ENCODE measurements at regions not wholly inside any gene's neighbourhood (a gene's known extent, or its start where the extent isn't known, plus 50 kb on each side); places are given as distances from the start of the nearest gene placed in this dataset.
"Not testable (repeated sequence)": the region's sequence is repeated elsewhere in the genome, so short reads cannot be mapped to it uniquely, and the experiment has no call there.

DNA sequence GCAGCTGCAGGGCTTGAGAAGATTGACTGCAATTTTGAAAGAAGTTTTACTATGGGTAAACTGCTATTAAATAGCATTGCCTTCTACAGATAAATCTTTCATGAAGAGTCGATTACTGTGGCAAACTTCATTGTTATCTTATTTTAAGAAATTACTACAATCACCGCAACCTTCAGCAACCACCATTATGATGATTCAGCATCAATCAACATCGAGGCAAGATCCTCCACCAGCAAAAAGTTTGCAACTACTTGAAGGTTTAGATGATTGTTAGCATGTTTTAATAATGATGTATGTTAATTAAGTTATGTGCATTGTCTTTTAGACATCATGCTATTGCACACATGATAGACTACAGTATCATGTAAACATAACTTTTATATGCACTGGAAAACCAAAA is 1511.0 kb downstream of the FSTL5 start:
- H3K9me3 Mint-ChIP-seq, result peaks cover 3% of the 10 kb centered on the region
- POLR2A ChIA-PET, result no interaction called here
- no peak for ATAC-seq (ENCODE audit: low read depth)
- no peaks in the 10 kb centered on the region for H3K27me3 Mint-ChIP-seq
- no peaks in the 10 kb centered on the region for H3K4me1 Mint-ChIP-seq
- DNase-seq, result no peak
- H3K27ac Mint-ChIP-seq, result no peak overlapping the region
- no peak overlapping the region for H3K4me3 Mint-ChIP-seq
- H3K36me3 Mint-ChIP-seq, result no peaks in the 10 kb centered on the region

DNA sequence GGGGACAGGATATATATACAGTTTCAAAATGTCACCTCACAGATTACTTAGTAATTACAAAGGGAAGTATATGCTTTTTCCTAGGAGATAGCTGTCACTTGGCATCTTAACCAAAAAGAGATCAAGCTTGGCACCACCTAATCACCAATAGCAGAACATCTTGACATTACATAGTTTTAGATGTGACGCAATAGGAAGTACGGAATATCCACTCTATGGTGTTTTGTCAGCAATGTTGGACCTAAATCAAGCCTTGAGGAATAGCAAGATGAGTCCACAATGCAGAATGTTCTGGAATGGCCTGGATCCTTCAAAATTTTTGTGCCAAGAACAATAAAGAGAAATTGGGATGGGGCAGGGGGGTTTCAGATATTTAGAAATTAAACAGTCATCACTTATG is 1488.2 kb downstream of the FSTL5 start:
- no peak overlapping the region for H3K4me3 Mint-ChIP-seq
- DNase-seq, result no peak
- no peaks in the 10 kb centered on the region for H3K4me1 Mint-ChIP-seq
- H3K27ac Mint-ChIP-seq, result no peak overlapping the region
- POLR2A ChIA-PET, result no interaction called here
- ATAC-seq (ENCODE audit: low read depth), result no peak
- no peaks in the 10 kb centered on the region for H3K9me3 Mint-ChIP-seq
- no peaks in the 10 kb centered on the region for H3K36me3 Mint-ChIP-seq
- H3K27me3 Mint-ChIP-seq, result no peaks in the 10 kb centered on the region

DNA sequence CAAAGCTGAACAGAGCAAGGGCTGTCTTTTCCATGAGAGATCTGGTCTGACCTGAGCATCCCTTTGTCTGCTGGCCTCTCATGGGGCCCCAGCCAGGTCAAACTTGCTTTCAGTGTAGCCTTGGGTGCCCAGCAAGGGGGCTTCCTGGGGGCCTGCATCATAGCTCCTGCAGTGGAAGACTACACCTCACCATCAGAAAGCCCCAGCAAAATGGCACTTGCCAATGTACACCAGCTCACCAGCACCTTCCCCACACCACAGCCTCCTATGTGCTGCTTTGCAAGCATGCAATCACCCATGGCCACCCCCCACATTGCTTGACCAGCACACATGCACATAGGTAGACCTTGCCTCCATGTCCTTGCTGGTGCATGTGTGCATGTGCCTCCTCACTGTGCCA is 1478.1 kb downstream of the FSTL5 start:
- POLR2A ChIA-PET, result no interaction called here
- Mint-ChIP-seq H3K9me3 (no peaks in the 10 kb centered on the region), H3K27me3 (no peaks in the 10 kb centered on the region), H3K36me3 (no peaks in the 10 kb centered on the region), H3K4me3 (no peak overlapping the region), H3K4me1 (no peaks in the 10 kb centered on the region), H3K27ac (no peak overlapping the region)
- ATAC-seq (ENCODE audit: low read depth) (no peak), DNase-seq (no peak)

DNA sequence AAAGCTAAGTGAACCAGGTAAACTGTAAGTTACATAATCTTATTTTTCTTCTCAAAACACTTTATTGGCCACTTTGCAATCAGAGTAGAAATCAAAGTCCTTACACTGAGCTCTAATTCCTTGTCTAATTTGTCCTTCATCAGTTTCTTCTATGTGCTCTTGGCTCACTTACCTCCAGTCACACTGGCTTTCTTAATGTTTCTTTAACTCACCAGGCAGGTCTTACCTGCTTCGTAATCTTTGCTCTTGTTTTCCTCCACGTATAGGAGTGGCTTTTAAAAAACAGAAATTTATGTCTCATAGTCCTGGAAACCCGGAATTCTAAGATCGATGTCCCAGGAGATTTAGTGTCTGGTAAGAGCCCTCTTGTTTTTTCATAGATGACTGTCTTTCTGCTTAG is 1462.1 kb downstream of the FSTL5 start:
- Mint-ChIP-seq H3K4me1 (no peaks in the 10 kb centered on the region), H3K9me3 (peaks cover 6% of the 10 kb centered on the region), H3K4me3 (no peak overlapping the region), H3K27me3 (no peaks in the 10 kb centered on the region), H3K36me3 (no peaks in the 10 kb centered on the region), H3K27ac (no peak overlapping the region)
- DNase-seq (no peak), ATAC-seq (ENCODE audit: low read depth) (no peak)
- POLR2A ChIA-PET, result no interaction called here

DNA sequence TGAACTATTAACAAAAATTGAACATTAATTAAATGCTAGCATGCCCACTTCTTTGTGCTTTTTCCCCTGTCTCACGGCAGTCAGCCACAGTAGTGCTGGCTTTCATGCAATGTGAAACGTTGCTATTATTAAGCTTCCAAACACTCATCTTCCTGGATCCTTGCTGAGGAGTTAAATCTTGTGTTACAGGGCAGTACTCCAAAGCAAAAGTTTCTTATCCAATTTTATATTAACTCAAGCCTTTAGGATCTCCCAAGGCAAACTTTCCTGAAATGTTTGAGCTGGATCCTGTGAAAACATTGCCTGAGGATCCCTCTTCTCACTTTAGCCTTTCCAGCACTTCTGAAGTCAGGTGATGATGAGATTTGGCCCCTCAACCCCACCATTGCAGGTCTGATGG is 1454.8 kb downstream of the FSTL5 start:
- no peak overlapping the region for H3K27ac Mint-ChIP-seq
- H3K36me3 Mint-ChIP-seq, result no peaks in the 10 kb centered on the region
- H3K4me3 Mint-ChIP-seq, result no peak overlapping the region
- POLR2A ChIA-PET, result no interaction called here
- ATAC-seq (ENCODE audit: low read depth) (no peak), DNase-seq (no peak)
- no peaks in the 10 kb centered on the region for H3K4me1 Mint-ChIP-seq
- H3K9me3 Mint-ChIP-seq, result peaks cover 3% of the 10 kb centered on the region
- H3K27me3 Mint-ChIP-seq, result no peaks in the 10 kb centered on the region

DNA sequence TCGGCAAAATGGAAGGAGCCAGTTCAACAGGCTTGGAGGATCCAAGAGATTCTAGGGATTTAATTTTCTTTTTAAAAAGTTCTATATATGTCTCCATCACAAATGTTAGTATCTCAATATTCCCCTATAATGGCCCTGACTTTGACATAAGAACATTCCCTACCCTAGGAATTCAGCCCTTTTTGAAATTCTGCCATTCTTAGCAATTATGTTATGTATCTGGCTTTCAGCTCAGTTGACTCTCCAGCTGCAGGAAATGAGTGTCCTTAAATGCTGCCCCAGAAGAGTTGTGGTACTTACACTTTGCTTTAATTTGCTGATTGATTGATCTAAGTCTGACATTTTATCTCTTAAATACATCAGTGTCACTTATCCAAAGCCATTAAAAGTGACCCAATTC is 1454.3 kb downstream of the FSTL5 start:
- no peak for ATAC-seq (ENCODE audit: low read depth)
- H3K27ac Mint-ChIP-seq, result no peak overlapping the region
- POLR2A ChIA-PET, result no interaction called here
- no peak for DNase-seq
- H3K4me3 Mint-ChIP-seq, result no peak overlapping the region
- H3K9me3 Mint-ChIP-seq, result peaks cover 3% of the 10 kb centered on the region
- H3K27me3 Mint-ChIP-seq, result no peaks in the 10 kb centered on the region
- no peaks in the 10 kb centered on the region for H3K36me3 Mint-ChIP-seq
- no peaks in the 10 kb centered on the region for H3K4me1 Mint-ChIP-seq

DNA sequence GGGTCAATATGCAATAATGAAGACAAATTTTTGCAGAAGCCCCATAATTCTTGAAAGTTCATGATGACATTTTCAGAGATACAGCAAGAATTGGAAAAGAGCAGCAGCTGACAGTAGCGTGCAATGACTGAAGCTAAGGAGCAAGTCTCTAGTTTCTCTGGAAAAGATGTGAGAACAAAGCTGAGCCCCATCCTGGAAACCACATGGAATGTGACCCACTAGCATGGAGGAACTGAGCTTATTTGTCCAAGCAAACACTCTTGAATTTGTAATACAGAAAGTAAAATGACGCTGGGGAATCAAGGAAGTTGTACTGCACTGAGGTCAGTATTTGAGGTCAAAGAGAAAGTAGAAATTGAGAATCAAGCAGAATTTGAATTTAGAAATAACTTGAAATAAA is 1447.2 kb downstream of the FSTL5 start:
- Mint-ChIP-seq H3K27me3 (no peaks in the 10 kb centered on the region), H3K36me3 (no peaks in the 10 kb centered on the region), H3K27ac (no peak overlapping the region), H3K4me1 (no peaks in the 10 kb centered on the region), H3K4me3 (no peak overlapping the region), H3K9me3 (no peaks in the 10 kb centered on the region)
- ATAC-seq (ENCODE audit: low read depth) (no peak), DNase-seq (no peak)
- POLR2A ChIA-PET, result no interaction called here

DNA sequence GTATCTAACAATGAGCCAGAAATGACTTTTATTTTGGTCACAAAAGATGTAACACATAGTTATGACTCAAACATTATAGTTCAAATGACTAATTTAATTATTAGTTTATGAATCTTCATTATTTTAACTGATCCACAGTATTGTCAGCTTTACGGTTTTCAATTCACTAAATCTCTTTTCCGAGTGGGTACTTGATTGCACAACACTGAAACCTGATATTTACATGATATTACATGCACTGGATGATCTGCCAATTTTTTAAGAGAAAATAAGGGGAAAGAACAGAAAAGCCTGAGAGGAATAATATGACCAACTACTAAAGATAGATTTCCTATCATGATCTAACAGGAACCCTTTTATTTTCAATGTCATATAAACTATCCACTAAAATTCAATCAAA is 1446.0 kb downstream of the FSTL5 start:
- Mint-ChIP-seq H3K9me3 (no peaks in the 10 kb centered on the region), H3K4me3 (no peak overlapping the region), H3K4me1 (no peaks in the 10 kb centered on the region), H3K27ac (no peak overlapping the region), H3K27me3 (no peaks in the 10 kb centered on the region), H3K36me3 (no peaks in the 10 kb centered on the region)
- ATAC-seq (ENCODE audit: low read depth), result no peak
- DNase-seq, result no peak
- POLR2A ChIA-PET, result no interaction called here

DNA sequence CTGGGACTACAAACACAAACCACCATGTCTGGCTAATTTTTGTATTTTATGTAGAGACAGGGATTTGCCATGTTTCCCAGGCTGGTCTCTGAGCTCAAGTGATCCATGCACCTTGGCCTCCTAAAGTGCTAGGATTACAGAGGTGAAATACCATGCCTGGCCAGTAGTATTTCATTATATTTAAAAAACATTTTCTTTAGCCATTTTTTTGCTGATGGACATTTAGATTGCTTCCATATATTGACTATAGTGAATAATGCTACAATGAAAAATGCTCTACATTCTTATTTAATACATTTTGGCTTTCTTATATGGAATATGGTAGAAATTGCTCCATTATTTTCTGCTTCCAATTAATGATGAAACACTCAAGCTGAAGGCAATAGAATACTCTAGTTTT is 1439.7 kb downstream of the FSTL5 start:
- H3K27me3 Mint-ChIP-seq, result no peaks in the 10 kb centered on the region
- H3K4me1 Mint-ChIP-seq, result no peaks in the 10 kb centered on the region
- H3K27ac Mint-ChIP-seq, result no peak overlapping the region
- H3K9me3 Mint-ChIP-seq, result no peaks in the 10 kb centered on the region
- POLR2A ChIA-PET, result no interaction called here
- H3K36me3 Mint-ChIP-seq, result no peaks in the 10 kb centered on the region
- DNase-seq (no peak), ATAC-seq (ENCODE audit: low read depth) (no peak)
- no peak overlapping the region for H3K4me3 Mint-ChIP-seq

DNA sequence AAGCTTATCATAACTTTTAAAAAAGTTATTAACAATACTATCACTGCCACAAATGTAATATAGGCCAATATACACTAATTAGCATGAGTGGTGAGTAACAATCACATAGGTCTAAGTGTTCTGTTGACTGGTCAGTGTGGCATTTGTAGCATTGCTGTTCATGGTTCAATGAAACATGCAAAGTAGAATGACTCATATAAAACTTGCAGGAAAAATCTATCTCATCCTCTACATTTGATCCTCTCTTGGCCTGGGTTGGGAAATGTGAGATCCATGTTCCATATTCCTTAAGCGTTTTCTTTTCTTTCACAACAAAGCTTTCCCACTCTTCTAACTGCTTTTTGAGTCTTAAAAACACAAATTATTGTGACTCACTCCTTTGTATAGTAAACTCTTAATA is 1418.7 kb downstream of the FSTL5 start:
- H3K36me3 Mint-ChIP-seq, result no peaks in the 10 kb centered on the region
- H3K4me3 Mint-ChIP-seq, result no peak overlapping the region
- ATAC-seq (ENCODE audit: low read depth) (no peak), DNase-seq (no peak)
- no peak overlapping the region for H3K27ac Mint-ChIP-seq
- H3K9me3 Mint-ChIP-seq, result no peaks in the 10 kb centered on the region
- no peaks in the 10 kb centered on the region for H3K4me1 Mint-ChIP-seq
- POLR2A ChIA-PET, result no interaction called here
- no peaks in the 10 kb centered on the region for H3K27me3 Mint-ChIP-seq

DNA sequence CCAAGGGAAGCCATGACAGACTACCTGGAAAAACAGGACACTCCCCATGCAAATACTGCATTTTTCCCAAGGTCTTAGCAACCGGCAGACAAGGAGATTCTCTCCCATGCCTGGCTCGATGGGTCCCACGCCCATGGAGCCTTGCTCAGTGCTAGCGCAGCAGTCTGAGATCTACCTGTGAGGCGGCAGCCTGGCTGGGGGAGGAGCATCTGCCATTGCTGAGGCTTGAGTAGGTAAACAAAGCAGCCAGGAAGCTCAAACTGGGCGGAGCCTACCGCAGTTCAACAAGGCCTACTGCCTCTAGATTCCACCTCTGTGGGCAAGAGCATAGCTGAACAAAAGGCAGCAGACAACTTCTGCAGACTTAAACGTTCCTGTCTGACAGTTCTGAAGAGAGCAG is 1417.2 kb downstream of the FSTL5 start:
- H3K27ac Mint-ChIP-seq; H3K27me3 Mint-ChIP-seq; ATAC-seq (ENCODE audit: low read depth); H3K4me1 Mint-ChIP-seq; POLR2A ChIA-PET; H3K4me3 Mint-ChIP-seq; H3K9me3 Mint-ChIP-seq; H3K36me3 Mint-ChIP-seq; DNase-seq: not testable (repeated sequence)

DNA sequence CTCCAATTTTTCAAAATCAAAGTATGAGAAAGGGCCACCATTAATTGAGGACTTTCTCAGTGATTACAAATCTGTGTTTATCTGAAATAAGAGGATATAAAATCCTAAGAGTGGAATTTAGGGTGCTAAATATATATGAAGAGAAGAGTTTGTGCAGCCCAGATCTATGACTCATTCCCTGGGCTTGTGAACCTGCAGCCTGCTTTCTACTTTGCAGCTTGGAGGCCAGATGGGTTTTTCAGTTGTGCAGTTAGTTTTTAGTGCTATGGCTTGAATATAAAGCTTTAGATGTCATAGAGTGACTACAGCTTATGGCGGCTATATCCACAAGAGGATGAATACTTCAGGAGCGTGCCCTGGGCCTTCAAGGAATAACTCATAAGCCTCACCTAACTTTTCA is 1391.1 kb downstream of the FSTL5 start:
- Mint-ChIP-seq H3K36me3 (no peaks in the 10 kb centered on the region), H3K27ac (no peak overlapping the region), H3K4me1 (no peaks in the 10 kb centered on the region), H3K9me3 (no peaks in the 10 kb centered on the region), H3K27me3 (no peaks in the 10 kb centered on the region), H3K4me3 (no peak overlapping the region)
- no peak for DNase-seq
- no peak for ATAC-seq (ENCODE audit: low read depth)
- POLR2A ChIA-PET, result no interaction called here

DNA sequence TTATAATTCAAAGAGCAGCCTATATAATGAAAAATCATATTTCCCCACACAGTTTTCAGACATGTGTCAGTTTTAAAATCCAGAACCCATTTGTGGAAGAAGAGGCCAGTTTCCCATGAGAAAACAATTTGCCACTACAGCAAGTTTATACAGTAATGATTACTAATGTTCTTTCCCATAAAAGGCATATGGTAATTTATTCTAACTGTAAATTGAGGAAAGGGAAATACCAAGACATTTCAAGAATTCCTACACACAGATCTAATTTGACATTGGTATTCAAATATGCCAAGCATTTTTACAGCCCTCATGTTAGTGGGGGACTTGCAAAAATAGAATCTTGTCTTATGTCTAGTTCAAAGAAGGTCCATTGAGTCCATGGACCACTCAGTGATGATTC is 1368.6 kb downstream of the FSTL5 start:
- Mint-ChIP-seq H3K36me3 (no peaks in the 10 kb centered on the region), H3K27me3 (no peaks in the 10 kb centered on the region), H3K9me3 (peaks cover 15% of the 10 kb centered on the region), H3K27ac (no peak overlapping the region), H3K4me1 (no peaks in the 10 kb centered on the region), H3K4me3 (no peak overlapping the region)
- no peak for ATAC-seq (ENCODE audit: low read depth)
- DNase-seq, result no peak
- POLR2A ChIA-PET, result no interaction called here

DNA sequence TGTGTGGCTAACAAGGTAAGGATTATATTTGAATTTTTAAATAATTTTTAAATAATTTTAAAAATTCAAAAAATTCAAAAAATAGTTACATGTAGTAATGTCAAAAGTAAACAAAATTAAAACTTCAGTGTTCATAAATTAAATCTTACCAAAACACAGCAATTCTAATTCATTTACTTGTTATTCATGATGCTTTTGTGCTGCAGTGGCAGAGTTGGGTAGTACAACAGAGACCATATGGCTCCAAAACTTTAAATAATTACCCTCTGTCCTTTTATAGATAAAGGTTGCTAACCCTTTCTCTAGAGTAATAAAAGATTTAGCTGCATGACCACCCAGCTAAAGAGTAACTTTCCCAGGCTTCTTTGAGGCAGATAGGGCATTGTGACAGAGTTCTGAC is 1355.6 kb downstream of the FSTL5 start:
- POLR2A ChIA-PET, result no interaction called here
- Mint-ChIP-seq H3K27ac (no peak overlapping the region), H3K36me3 (no peaks in the 10 kb centered on the region), H3K27me3 (no peaks in the 10 kb centered on the region), H3K9me3 (no peaks in the 10 kb centered on the region), H3K4me3 (no peak overlapping the region), H3K4me1 (no peaks in the 10 kb centered on the region)
- DNase-seq, result no peak
- ATAC-seq (ENCODE audit: low read depth), result no peak

DNA sequence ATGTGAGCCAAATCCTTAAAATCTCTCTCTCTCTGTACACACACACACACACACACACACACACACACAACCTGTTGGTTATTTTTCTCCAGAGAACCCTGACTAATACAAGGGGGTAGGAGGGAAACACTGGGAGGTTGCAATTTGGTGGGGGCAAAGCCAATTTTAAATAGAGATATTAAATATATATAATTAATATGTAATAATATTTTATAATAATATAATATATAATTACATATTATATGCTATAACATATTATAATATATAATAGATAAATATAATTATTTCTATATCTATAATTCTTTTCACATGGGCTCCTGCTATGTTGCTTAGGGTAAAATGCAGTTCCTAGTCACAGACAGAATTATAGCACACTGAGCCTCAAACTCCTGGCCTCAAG is 1354.2 kb downstream of the FSTL5 start:
- Mint-ChIP-seq H3K4me1 (no peaks in the 10 kb centered on the region), H3K36me3 (no peaks in the 10 kb centered on the region)

More for the DNA sequence above, 1354.2 kb downstream of the FSTL5 start:
- Mint-ChIP-seq H3K27ac (no peak overlapping the region), H3K4me3 (no peak overlapping the region), H3K9me3 (no peaks in the 10 kb centered on the region), H3K27me3 (no peaks in the 10 kb centered on the region)
- POLR2A ChIA-PET, result no interaction called here
- ATAC-seq (ENCODE audit: low read depth), result no peak
- DNase-seq, result no peak
